PC-3 (cell line): ENCODE measurements at regions not wholly inside any gene's neighbourhood (a gene's known extent, or its start where the extent isn't known, plus 50 kb on each side); places are given as distances from the start of the nearest gene placed in this dataset.

ENCODE experiments used
- ATAC-seq: fragments of 200-7000 bp; cut with Tn5 transposase; 2 replicates; pipeline ENCODE4 v1.9.1; 2020; ENCODE audit warnings: mild to moderate bottlenecking, moderate library complexity
- BruUV-seq: library from RNA; stranded (reverse); fragments of 400-500 nt; replicated peaks from 2 replicates; lab custom pipeline; 2021; lab: Mats Ljungman, UMichigan
- CTCF ChIA-PET: fragments of 300-600 bp; sonication (Branson Sonifier 250); formaldehyde crosslinking; loops from one replicate; lab custom pipeline; 2022; ENCODE audit warnings: antibody characterized with exemption; lab: Charles Lee
- POLR2A ChIA-PET: fragments of 300-600 bp; sonication (Branson Sonifier 250); formaldehyde crosslinking; loops from one replicate; lab custom pipeline; 2022; ENCODE audit warnings: antibody characterized with exemption; ENCODE audit not compliant: unreplicated experiment; lab: Charles Lee
- DNase-seq: peaks from one replicate; pipeline ENCODE4 v3.0.0-alpha.2; 2015
- H2AFZ ChIP-seq: fragments of 300-600 bp; sonication (generic); 2 replicates; pipeline ENCODE4 v1.6.0; 2016; ENCODE audit warnings: antibody characterized with exemption, low read length
- H3F3A ChIP-seq: fragments of 300-600 bp; sonication (generic); one replicate; pipeline ENCODE4 v1.6.0; 2017; ENCODE audit warnings: antibody characterized with exemption, low read length, control low read depth, mild to moderate bottlenecking; ENCODE audit not compliant: unreplicated experiment
- H3K27ac ChIP-seq: fragments of 300-600 bp; sonication (generic); 2 replicates; pipeline ENCODE4 v1.5.1; 2016; ENCODE audit warnings: mild to moderate bottlenecking, low read length
- H3K27me3 ChIP-seq: fragments of 300-600 bp; sonication (generic); 2 replicates; pipeline ENCODE4 v1.6.1; 2016; ENCODE audit warnings: low read length, mixed read lengths
- H3K36me3 ChIP-seq: fragments of 300-600 bp; sonication (generic); 2 replicates; pipeline ENCODE4 v1.6.1; 2016; ENCODE audit warnings: low read depth, mixed run types, low read length, mixed read lengths
- H3K4me1 ChIP-seq: fragments of 300-600 bp; sonication (generic); 2 replicates; pipeline ENCODE4 v1.5.1; 2016; ENCODE audit warnings: low read length; ENCODE audit not compliant: insufficient read depth
- H3K4me2 ChIP-seq: fragments of 300-600 bp; sonication (generic); 2 replicates; pipeline ENCODE4 v1.6.0; 2016; ENCODE audit warnings: low read length
- H3K4me3 ChIP-seq: fragments of 300-600 bp; sonication (generic); 2 replicates; pipeline ENCODE4 v1.5.1; 2016; ENCODE audit warnings: mild to moderate bottlenecking, low read length, mixed read lengths
- H3K79me2 ChIP-seq: fragments of 300-600 bp; sonication (generic); 2 replicates; pipeline ENCODE4 v1.6.1; 2017; ENCODE audit warnings: low read length, mixed read lengths
- H3K9ac ChIP-seq: fragments of 300-600 bp; sonication (generic); 2 replicates; pipeline ENCODE4 v1.6.0; 2016; ENCODE audit warnings: mild to moderate bottlenecking, low read length
- H3K9me2 ChIP-seq: fragments of 300-600 bp; sonication (generic); replicated peaks from 2 replicates; pipeline ENCODE4 v1.6.1; 2016; ENCODE audit warnings: mixed run types, low read length, mixed read lengths
- H3K9me3 ChIP-seq: fragments of 300-600 bp; sonication (generic); 2 replicates; pipeline ENCODE4 v1.6.1; 2016; ENCODE audit warnings: low read length, mixed read lengths
- H4K20me1 ChIP-seq: fragments of 300-600 bp; sonication (generic); 2 replicates; pipeline ENCODE4 v1.6.1; 2016; ENCODE audit warnings: low read length, mixed read lengths
- EZH2 ChIP-seq: fragments of 300-600 bp; sonication (generic); IDR thresholded peaks from one replicate; pipeline ENCODE4 v1.6.1; 2017; ENCODE audit warnings: antibody characterized with exemption, mild to moderate bottlenecking, low read length; ENCODE audit not compliant: unreplicated experiment
- EZH2phosphoT487 ChIP-seq: fragments of 300-600 bp; sonication (generic); IDR thresholded peaks from 2 replicates; pipeline ENCODE4 v1.6.1; 2018; ENCODE audit warnings: mild to moderate bottlenecking, antibody characterized with exemption, low read length, borderline replicate concordance
- intact Hi-C: fragments of 100-400 bp; cut with micrococcal nuclease; formaldehyde crosslinking; loops from 2 replicates; pipeline ENCODE4 v1.9.0; 2023
- TF ChIP-seq, protein P1 (sequence below): fragments of 300-600 bp; sonication (generic); conservative IDR thresholded peaks from 2 replicates; pipeline ENCODE4 v1.5.1; 2017; ENCODE audit warnings: antibody characterized with exemption, low read depth, mild to moderate bottlenecking, low read length

GRCh38 chr9:135346438-135347050 lies 133.0 kb upstream of the PPP1R26 start:
- Histone ChIP-seq H3K9me3 (no peaks in the 10 kb centered on the region), H2AFZ (no peak overlapping the region), H3K36me3 (no peaks in the 10 kb centered on the region; the same call in 1 of the 2 replicates), H3K79me2 (no peaks in the 10 kb centered on the region), H3F3A (no peaks in the 10 kb centered on the region), H3K27me3 (peaks cover 21% of the 10 kb centered on the region; the same call in 1 of the 2 replicates), H3K9me2 (no peaks in the 10 kb centered on the region), H3K9ac (no peak overlapping the region), H3K4me3 (no peak overlapping the region), H3K27ac (no peak overlapping the region), H4K20me1 (no peaks in the 10 kb centered on the region), H3K4me2 (no peak overlapping the region), H3K4me1 (no peaks in the 10 kb centered on the region)
- ChIA-PET CTCF (no interaction called here), POLR2A (no interaction called here)
- intact Hi-C loops = no loop called here
- BruUV-seq = no TSS peak
- ATAC-seq = no peak
- TF ChIP-seq, protein P1, sequence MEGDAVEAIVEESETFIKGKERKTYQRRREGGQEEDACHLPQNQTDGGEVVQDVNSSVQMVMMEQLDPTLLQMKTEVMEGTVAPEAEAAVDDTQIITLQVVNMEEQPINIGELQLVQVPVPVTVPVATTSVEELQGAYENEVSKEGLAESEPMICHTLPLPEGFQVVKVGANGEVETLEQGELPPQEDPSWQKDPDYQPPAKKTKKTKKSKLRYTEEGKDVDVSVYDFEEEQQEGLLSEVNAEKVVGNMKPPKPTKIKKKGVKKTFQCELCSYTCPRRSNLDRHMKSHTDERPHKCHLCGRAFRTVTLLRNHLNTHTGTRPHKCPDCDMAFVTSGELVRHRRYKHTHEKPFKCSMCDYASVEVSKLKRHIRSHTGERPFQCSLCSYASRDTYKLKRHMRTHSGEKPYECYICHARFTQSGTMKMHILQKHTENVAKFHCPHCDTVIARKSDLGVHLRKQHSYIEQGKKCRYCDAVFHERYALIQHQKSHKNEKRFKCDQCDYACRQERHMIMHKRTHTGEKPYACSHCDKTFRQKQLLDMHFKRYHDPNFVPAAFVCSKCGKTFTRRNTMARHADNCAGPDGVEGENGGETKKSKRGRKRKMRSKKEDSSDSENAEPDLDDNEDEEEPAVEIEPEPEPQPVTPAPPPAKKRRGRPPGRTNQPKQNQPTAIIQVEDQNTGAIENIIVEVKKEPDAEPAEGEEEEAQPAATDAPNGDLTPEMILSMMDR = no peak
- TF ChIP-seq EZH2phosphoT487 (no peak), EZH2 (no peak)
- no peak for DNase-seq

GRCh38 chr9:135347461-135347860 lies 132.1 kb upstream of the PPP1R26 start:
- CTCF ChIA-PET = interaction anchor here (0.5 kb wide), 1 partner anchor 107 kb away, joined by 4 read pairs; no protein-coding TSS in a partner anchor
- no peaks in the 10 kb centered on the region for H3K9me3 ChIP-seq
- intact Hi-C loops = no loop called here

More at GRCh38 chr9:135347461-135347860, 132.1 kb upstream of the PPP1R26 start:
- Histone ChIP-seq H4K20me1 (no peaks in the 10 kb centered on the region), H3K4me3 (no peak overlapping the region), H3K36me3 (no peaks in the 10 kb centered on the region; the same call in 1 of the 2 replicates), H3K9ac (no peak overlapping the region), H3K4me2 (no peak overlapping the region), H3K4me1 (no peaks in the 10 kb centered on the region), H3F3A (no peaks in the 10 kb centered on the region), H3K27me3 (peaks cover 21% of the 10 kb centered on the region; the same call in 1 of the 2 replicates), H2AFZ (no peak overlapping the region), H3K27ac (no peak overlapping the region), H3K79me2 (no peaks in the 10 kb centered on the region), H3K9me2 (no peaks in the 10 kb centered on the region)
- no TSS peak for BruUV-seq
- DNase-seq (peak; percentile 2), ATAC-seq (no peak)
- POLR2A ChIA-PET = no interaction called here
- no peak for TF ChIP-seq EZH2
- no peak for TF ChIP-seq EZH2phosphoT487
- TF ChIP-seq, protein P1 = no peak
